ENCODE measurements at regions not wholly inside any gene's neighbourhood (a gene's known extent, or its start where the extent isn't known, plus 50 kb on each side); places are given as distances from the start of the nearest gene placed in this dataset.

- Mint-ChIP-seq H3K9me3 (peaks cover 0 to 6% of the 10 kb centered on the region in 2 donors), H3K27me3 (no peaks in the 10 kb centered on the region), H3K4me3 (no peak overlapping the region), H3K4me1 (no peaks in the 10 kb centered on the region), H3K27ac (no peak overlapping the region)
- ATAC-seq, result no peak
- DNase-seq, result no peak
Observed at GRCh38 chr5:11962122-11962521, 57.9 kb upstream of the CTNND2 start.

GRCh38 chr5:11958321-11958720 lies 54.1 kb upstream of the CTNND2 start:
- DNase-seq, result no peak
- no peak for ATAC-seq
- H3K9me3 Mint-ChIP-seq, result no peaks in the 10 kb centered on the region

GRCh38 chr5:11955331-11955730 lies 51.1 kb upstream of the CTNND2 start:
- peaks cover 9 to 20% of the 10 kb centered on the region in 2 donors for H3K9me3 Mint-ChIP-seq
- no peaks in the 10 kb centered on the region for H3K4me1 Mint-ChIP-seq
- DNase-seq (no peak), ATAC-seq (no peak)
- H3K4me3 Mint-ChIP-seq, result no peak overlapping the region
- no peaks in the 10 kb centered on the region for H3K27me3 Mint-ChIP-seq
- H3K27ac Mint-ChIP-seq, result no peak overlapping the region

More at GRCh38 chr5:11958321-11958720, 54.1 kb upstream of the CTNND2 start:
- Mint-ChIP-seq H3K4me3 (no peak overlapping the region), H3K4me1 (no peaks in the 10 kb centered on the region), H3K27me3 (no peaks in the 10 kb centered on the region), H3K27ac (no peak overlapping the region)

All from stimulated activated naive CD8-positive, alpha-beta T cell treated with anti-CD3 and anti-CD28 coated beads, Interleukin-15, amount 100 ng/mL, for 72 hours (primary cell).